ENCODE measurements at regions not wholly inside any gene's neighbourhood (a gene's known extent, or its start where the extent isn't known, plus 50 kb on each side); places are given as distances from the start of the nearest gene placed in this dataset.

DNA sequence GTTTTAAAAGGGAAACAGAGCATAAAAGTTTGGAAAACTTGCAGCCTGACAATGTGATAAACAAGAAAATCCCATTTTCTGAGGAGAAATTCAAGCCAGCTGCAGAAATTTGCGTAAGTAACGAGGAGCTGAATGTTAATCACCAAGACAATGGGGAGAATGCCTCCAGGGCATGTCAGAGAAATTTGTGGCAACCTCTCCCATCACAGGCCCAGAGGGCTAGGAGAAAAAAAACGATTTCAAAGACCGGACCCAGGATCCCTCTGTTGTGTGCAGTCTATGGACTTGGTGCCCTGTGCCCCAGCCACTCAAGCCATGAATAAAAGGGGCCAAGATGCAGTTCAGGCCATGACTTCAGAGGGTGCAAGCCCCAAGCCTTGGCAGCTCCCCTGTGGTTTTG is 355.4 kb upstream of the NDST3 start:
- TF ChIP-seq KDM1A (IDR thresholded peaks at IDR 0.05; ENCODE audit: low read depth) (no peak), POLR2AphosphoS2 (conservative IDR thresholded peaks at IDR 0.05; ENCODE audit: low read length) (no peak), RAD21 (conservative IDR thresholded peaks at IDR 0.05 in 1 of 2, IDR thresholded peaks at IDR 0.05 in 1 of 2) (no peak)

Measured in A549 (cell line).